IPS-18c (cell line): ENCODE measurements at regions not wholly inside any gene's neighbourhood (a gene's known extent, or its start where the extent isn't known, plus 50 kb on each side); places are given as distances from the start of the nearest gene placed in this dataset.

Experiments used
- H3K4me3 ChIP-seq: 2 replicates; pipeline ENCODE4 v1.7.0; 2013; ENCODE audit warnings: low read depth, mild to moderate bottlenecking, low read length, moderate library complexity; ENCODE audit not compliant: insufficient read depth
- H3K9me3 ChIP-seq: one replicate; pipeline ENCODE4 v1.6.1; 2013; ENCODE audit warnings: mild to moderate bottlenecking, low read length, moderate library complexity; ENCODE audit not compliant: control insufficient read depth, insufficient read depth

- H3K4me3 ChIP-seq, result no peak overlapping the region
Measured at GRCh38 chr3:76687019-76687418, 352.9 kb upstream of the ROBO2 start.

DNA sequence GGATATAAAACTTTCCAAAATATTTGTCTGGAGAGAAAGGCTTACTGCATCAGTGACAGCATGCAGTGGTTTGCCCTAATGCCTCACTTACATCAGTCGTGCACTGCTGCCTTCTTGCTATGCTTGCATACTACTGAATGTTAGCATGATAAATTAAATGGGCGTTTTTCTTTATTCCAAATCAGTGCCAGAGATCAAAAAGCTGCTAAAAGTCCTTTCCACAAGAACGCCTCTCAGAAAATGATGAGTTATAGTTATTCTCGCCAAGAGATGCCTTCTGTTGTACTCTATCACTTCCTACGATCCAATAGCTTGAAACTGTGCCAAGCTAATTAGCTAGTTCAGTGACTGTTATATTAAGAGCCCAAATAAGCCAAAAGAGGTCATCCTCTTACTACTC lies 345.8 kb upstream of the ROBO2 start:
- Histone ChIP-seq H3K4me3 (no peak overlapping the region), H3K9me3 (no peaks in the 10 kb centered on the region)

More at GRCh38 chr3:76687019-76687418, 352.9 kb upstream of the ROBO2 start:
- H3K9me3 ChIP-seq, result no peaks in the 10 kb centered on the region

DNA sequence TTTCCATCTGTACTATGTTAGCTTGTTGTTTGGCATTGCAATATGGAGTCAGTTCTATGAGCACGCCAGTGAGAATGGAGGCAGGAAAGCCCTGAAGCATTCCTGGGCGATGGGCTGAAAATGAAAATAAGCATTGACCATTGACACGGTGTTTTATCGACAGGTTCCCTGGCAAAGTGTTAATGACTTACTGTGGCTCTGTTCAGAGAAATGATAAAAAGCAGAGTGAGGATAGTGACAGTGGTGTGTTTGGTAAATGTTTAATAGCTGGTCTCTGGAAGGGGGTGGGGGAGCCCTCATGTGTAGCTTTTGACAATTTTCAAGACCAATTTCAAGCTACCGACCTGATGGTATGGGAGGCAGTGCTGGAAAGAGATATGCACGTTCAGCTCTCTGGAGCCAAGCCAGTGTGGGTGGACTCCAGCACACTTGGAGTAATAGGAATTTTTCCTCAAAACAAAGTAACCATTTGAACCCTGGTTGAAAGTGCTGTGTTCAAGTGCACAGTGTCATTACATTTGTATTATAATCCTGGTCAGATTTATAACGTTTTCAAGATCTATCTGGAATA lies 341.7 kb upstream of the ROBO2 start:
- Histone ChIP-seq H3K4me3 (no peak overlapping the region), H3K9me3 (no peaks in the 10 kb centered on the region)

DNA sequence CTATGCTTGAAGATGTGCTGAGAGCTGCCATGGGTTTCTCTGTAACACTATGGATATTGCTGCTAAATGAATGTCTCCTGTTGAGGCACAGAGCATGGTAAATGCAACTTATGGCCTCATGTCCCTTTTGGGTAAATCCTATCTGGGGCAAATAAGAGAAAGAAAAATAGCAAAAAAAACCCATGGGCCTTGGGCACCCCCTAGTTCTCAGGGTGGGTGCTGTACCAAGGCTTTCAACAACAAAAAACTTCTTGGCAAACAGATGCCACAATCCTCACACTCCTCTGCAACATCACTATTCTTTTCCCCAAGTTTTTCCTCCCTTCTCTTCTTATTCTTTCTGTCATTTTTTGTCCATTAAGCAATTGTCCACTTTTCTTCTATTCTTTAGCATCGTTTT lies 340.1 kb upstream of the ROBO2 start:
- H3K9me3 ChIP-seq, result no peaks in the 10 kb centered on the region
- no peak overlapping the region for H3K4me3 ChIP-seq

DNA sequence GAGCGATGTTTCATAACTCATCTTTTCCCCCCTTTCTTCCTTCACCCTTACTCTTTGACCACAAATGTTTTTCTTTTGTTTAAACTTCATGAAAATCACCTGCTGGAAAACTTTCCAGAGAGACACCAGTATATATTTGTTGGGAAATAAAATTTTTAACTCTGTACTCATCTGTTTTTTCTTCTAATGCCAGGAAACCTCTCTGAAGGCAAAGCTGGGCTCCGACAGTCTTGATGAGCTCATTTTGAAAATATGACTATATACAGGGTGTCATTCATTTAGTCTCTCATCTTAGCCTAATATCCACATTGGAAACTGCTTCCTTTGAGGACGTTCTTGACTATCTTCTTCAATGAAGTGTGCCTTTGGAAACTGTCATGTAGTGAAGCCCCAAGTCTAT lies 339.6 kb upstream of the ROBO2 start:
- no peaks in the 10 kb centered on the region for H3K9me3 ChIP-seq
- no peak overlapping the region for H3K4me3 ChIP-seq

DNA sequence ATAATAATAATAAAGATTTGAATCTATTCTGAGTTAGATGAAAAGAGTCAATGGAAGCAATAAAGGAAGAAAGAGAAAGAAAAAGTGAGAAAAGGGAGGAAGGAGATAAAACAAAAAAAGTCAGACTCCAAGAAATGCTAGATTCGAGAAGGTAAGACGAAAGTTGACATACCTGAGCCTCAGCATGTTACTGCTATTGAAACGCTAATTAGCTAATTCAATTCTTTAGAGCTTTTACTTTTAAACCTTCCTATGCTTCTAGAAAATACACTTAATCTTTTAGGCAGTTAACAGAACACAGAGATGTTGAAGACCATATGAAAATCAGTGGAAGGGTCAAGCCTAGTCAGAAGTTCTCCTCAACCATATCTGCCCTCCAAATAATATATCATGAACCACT lies 337.2 kb upstream of the ROBO2 start:
- Histone ChIP-seq H3K9me3 (no peaks in the 10 kb centered on the region), H3K4me3 (no peak overlapping the region)

DNA sequence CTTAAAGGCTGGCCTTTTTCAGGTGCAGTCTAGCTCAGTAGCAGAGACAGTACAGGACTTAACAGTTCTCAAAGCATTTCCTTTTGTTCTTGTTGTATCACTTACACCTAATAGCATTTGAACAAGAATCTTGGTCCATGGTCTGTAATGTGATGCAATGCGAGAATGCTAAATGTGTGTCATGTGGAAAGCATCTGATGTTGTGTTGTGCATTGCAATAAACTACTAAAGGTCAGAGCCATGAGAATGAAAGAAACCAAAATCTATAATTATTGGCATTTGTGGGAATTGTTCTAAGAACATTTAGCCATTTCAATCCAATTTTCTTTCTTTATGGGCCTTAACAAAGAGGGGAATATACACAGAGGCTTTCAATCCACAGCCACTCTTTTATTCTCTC lies 324.5 kb upstream of the ROBO2 start:
- H3K4me3 ChIP-seq, result no peak overlapping the region
- H3K9me3 ChIP-seq, result no peaks in the 10 kb centered on the region

- Histone ChIP-seq H3K4me3 (no peak overlapping the region), H3K9me3 (no peaks in the 10 kb centered on the region)
Measured at GRCh38 chr3:76723366-76723765, 316.5 kb upstream of the ROBO2 start.

DNA sequence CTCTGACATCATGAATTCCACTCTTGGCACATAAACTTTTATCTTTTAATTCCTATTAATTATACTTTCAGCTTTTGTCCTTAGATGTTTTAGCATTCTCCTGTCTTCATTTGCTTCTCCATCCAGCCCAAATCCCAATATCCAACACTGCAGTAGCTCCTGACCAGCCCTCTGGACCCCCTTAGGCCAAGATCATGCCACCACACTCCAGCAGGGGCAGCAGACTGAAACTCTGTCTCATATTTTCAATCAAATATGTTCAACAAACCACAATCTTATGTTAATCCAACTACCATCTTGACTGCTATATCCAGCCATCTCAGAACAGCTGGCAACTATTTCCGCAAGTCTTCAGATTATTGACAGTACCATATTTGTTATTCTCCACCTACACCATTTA lies 315.8 kb upstream of the ROBO2 start:
- no peaks in the 10 kb centered on the region for H3K9me3 ChIP-seq

DNA sequence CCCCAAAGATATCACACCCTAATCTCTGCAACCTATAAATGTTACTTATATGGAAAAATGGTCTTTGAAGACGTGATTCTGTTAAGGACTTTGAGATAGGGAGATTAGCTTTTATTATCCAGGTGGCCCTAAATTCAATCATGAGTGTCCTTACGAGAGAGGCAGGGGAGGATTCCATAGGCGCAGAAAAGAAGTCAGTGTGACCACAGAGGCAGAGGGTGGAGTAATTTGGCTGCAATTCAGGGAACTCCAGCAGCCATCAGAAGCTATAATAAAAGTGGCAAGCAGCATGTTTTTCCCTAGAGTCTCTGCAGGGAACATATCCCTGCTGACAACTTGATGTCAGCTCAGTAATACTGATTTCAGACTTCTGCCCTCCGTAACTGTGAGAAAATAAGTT lies 315.2 kb upstream of the ROBO2 start:
- Histone ChIP-seq H3K9me3 (no peaks in the 10 kb centered on the region), H3K4me3 (no peak overlapping the region)

More for the DNA sequence above, 315.8 kb upstream of the ROBO2 start:
- no peak overlapping the region for H3K4me3 ChIP-seq

GRCh38 chr3:76726034-76726433 lies 313.9 kb upstream of the ROBO2 start:
- Histone ChIP-seq H3K4me3 (no peak overlapping the region), H3K9me3 (no peaks in the 10 kb centered on the region)

- Histone ChIP-seq H3K4me3 (no peak overlapping the region), H3K9me3 (no peaks in the 10 kb centered on the region)
Measured at GRCh38 chr3:76728426-76728825, 311.5 kb upstream of the ROBO2 start.

DNA sequence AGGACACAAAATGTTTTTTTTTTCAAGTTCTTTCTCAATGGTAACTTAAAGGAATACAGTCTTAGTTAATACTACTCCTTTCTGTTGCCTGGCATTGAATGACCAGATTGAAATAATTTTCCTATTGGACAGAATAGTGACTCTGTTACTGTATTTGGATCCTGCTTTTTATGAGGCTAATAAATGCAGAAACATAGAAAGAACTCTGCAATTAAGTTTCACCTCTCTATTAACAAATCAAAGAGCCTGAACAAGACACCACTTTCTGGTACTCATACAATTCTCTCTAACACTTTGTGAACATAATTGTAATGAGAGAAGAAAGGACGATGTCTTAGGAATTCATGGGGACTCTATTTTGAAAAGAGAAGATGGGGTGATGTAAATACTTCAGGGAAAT lies 308.4 kb upstream of the ROBO2 start:
- no peak overlapping the region for H3K4me3 ChIP-seq
- H3K9me3 ChIP-seq, result no peaks in the 10 kb centered on the region

DNA sequence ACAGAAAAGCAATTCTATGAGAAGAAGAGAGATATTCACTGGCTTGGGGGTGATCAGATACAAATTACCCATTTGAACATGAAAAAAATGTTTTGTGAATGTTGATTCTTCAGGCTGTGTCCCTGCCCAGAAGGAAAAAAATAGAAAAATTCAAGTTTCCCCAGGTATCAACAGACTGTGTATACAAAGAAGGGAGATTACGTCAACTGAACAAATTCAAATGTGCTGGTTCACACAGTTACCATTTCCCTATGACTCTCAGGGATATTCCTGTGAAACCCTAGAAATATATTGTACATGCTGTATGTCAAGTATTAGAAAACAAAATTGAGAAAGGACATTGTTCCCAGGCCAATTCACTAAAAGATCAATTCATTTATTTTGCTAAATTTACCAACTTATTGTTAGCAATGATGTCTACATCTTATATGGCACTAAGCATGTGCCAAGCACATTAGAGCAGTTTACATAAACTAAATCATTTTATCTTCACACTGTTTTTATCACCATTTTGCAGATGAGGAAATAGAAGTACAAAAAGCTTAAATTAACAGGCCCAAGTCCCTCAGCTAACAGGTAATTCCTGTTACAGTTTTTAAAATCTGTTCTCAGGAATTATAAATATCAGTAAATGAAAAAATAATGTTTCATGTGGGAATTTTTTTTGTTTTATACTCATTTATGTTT lies 306.7 kb upstream of the ROBO2 start:
- no peaks in the 10 kb centered on the region for H3K9me3 ChIP-seq
- no peak overlapping the region for H3K4me3 ChIP-seq

- no peaks in the 10 kb centered on the region for H3K9me3 ChIP-seq
- no peak overlapping the region for H3K4me3 ChIP-seq
Measured at GRCh38 chr3:76735152-76735551, 304.7 kb upstream of the ROBO2 start.

DNA sequence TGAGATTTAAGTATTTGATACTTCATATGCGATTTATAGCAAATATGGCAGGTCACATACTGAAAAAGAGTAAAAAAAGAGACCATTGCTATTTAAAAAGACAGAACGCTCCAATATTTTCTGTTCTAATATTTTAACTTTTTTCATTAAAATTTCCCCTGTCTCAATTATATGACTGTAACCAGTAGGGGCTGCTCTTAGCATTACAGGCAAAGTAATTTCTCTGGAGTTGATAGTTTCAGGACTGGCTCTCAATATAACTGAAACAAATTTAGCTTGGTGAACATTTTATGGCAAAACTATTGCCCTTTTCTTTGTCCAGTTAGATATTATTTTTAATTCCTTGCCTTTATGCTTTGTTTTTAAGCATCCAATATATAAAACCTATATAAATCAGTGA lies 286.3 kb upstream of the ROBO2 start:
- no peak overlapping the region for H3K4me3 ChIP-seq
- no peaks in the 10 kb centered on the region for H3K9me3 ChIP-seq

DNA sequence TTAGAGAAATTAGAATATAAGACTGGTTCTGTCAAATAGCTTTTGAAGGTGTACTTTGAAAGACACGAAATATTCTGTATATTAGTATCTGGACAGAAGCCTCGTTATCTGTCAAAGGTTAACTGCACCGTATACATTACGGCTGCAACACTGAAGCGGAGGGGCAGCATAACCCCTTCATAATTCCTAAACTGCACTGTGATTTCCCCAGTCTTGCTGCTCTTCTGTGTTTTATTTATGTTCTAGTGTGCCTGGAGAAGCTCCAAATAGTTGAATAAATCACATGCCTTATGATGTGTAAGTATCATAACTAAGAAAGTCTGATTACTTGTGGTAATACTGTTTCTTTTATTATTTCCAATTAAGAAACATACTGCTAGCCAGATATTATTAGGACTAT lies 285.7 kb upstream of the ROBO2 start:
- H3K9me3 ChIP-seq, result no peaks in the 10 kb centered on the region
- H3K4me3 ChIP-seq, result no peak overlapping the region

- no peak overlapping the region for H3K4me3 ChIP-seq
- H3K9me3 ChIP-seq, result no peaks in the 10 kb centered on the region
Measured at GRCh38 chr3:76756577-76756976, 283.3 kb upstream of the ROBO2 start.

- Histone ChIP-seq H3K4me3 (no peak overlapping the region), H3K9me3 (no peaks in the 10 kb centered on the region)
Measured at GRCh38 chr3:76760336-76760735, 279.6 kb upstream of the ROBO2 start.
